22Rv1 (cell line): ENCODE measurements at regions not wholly inside any gene's neighbourhood (a gene's known extent, or its start where the extent isn't known, plus 50 kb on each side); places are given as distances from the start of the nearest gene placed in this dataset.

Source experiments
- ZFX ChIP-seq: fragments of 450-650 bp; IDR thresholded peaks from 2 replicates; pipeline ENCODE4 v1.6.1; 2017; ENCODE audit warnings: antibody characterized with exemption, borderline replicate concordance
- TF ChIP-seq, protein P1 (sequence below): fragments of 450-650 bp; IDR thresholded peaks from 2 replicates; pipeline ENCODE4 v1.5.1; 2017; ENCODE audit warnings: mild to moderate bottlenecking

DNA sequence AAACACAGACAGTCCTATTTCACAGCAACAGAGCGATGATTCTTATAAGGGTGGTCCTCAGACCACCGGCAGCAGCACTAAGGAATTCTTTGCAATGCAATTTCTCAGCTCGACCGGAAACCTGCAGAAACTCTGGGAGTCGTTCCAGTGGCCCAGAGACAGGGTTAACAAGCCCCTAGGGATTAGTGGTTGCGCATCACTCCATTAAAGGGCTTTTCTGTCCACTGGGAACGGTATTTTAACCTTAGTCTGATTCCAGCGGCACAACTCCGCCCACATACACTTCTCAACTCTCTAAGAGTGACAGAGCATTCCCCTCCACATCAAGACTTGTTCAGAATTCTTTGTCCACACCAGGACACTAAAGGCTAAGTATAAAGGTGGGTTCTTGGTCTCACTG is 341.5 kb downstream of the TFAP2A start:
- TF ChIP-seq, protein P1, sequence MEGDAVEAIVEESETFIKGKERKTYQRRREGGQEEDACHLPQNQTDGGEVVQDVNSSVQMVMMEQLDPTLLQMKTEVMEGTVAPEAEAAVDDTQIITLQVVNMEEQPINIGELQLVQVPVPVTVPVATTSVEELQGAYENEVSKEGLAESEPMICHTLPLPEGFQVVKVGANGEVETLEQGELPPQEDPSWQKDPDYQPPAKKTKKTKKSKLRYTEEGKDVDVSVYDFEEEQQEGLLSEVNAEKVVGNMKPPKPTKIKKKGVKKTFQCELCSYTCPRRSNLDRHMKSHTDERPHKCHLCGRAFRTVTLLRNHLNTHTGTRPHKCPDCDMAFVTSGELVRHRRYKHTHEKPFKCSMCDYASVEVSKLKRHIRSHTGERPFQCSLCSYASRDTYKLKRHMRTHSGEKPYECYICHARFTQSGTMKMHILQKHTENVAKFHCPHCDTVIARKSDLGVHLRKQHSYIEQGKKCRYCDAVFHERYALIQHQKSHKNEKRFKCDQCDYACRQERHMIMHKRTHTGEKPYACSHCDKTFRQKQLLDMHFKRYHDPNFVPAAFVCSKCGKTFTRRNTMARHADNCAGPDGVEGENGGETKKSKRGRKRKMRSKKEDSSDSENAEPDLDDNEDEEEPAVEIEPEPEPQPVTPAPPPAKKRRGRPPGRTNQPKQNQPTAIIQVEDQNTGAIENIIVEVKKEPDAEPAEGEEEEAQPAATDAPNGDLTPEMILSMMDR = no peak
- no peak for TF ChIP-seq ZFX
